ENCODE measurements at regions not wholly inside any gene's neighbourhood (a gene's known extent, or its start where the extent isn't known, plus 50 kb on each side); places are given as distances from the start of the nearest gene placed in this dataset.

DNA sequence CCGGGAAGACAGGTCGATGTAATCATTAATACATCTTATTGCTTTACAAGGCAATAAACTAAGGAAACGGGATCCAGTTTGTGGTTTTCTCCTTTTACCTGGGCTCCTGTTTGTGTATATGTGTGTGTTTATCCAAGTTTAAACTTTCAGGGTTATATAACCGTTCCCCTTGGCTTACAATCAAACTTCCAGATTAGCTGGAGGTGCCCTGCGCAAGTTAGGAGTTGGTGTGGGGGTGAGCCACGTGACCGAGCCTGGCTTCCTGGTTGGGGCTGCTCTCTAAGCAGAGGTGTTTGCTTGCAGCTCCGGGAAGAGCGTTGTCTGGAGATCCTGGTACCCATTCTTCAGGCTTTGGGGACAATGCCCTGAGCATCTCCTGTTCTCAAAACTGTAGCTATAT, 129.2 kb downstream of the FHDC1 start:
- TF ChIP-seq SUZ12 (IDR thresholded peaks at IDR 0.05; ENCODE audit: extremely low read depth, insufficient read depth, insufficient read length) (no peak), YY1 (IDR thresholded peaks at IDR 0.05; ENCODE audit: insufficient read depth, insufficient read length) (no peak), ZNF274 (IDR thresholded peaks at IDR 0.05; ENCODE audit: low read depth, low read length) (no peak)
- Histone ChIP-seq H3K4me1 (ENCODE audit: insufficient read depth, insufficient read length) (peaks cover 5% of the 10 kb centered on the region), H3K36me3 (ENCODE audit: insufficient read depth, insufficient read length, low read length) (no peaks in the 10 kb centered on the region), H3K27me3 (ENCODE audit: insufficient read depth, insufficient read length) (no peaks in the 10 kb centered on the region), H3K4me3 (ENCODE audit: insufficient read length, low read depth) (no peak overlapping the region), H3K9ac (ENCODE audit: insufficient read length, low read depth) (no peak overlapping the region), H3K9me3 (ENCODE audit: insufficient read depth, low read length) (no peaks in the 10 kb centered on the region)
- no peak for DNase-seq (ENCODE audit: low read depth, low spot score)

DNA sequence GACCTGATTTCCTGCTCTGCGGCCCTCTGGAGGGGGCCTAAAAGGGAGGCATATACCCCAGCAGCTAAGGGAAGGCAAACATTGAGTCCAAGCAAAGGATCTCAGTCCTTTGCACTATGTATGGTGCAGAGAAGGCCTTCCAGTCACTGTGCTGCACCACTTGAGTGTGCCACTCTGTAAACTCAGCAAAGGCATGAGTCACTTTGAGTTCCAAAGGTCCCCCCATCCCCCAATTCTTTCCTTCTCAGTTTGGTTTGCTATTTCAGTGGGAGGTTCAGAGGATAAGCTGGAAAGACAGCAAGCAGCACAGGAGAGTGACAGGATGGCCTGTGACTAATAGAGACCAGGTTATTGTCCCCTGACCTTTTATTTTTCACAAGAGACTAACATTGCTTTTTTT, 131.3 kb downstream of the FHDC1 start:
- Histone ChIP-seq H3K4me3 (ENCODE audit: insufficient read length, low read depth) (no peak overlapping the region), H3K4me1 (ENCODE audit: insufficient read depth, insufficient read length) (peaks cover 5% of the 10 kb centered on the region), H3K27me3 (ENCODE audit: insufficient read depth, insufficient read length) (no peaks in the 10 kb centered on the region), H3K9me3 (ENCODE audit: insufficient read depth, low read length) (no peaks in the 10 kb centered on the region; the same call in 1 of the 2 replicates), H3K36me3 (ENCODE audit: insufficient read depth, insufficient read length, low read length) (no peaks in the 10 kb centered on the region), H3K9ac (ENCODE audit: insufficient read length, low read depth) (no peak overlapping the region)
- DNase-seq (ENCODE audit: low read depth, low spot score): no peak
- TF ChIP-seq YY1 (IDR thresholded peaks at IDR 0.05; ENCODE audit: insufficient read depth, insufficient read length): no peak
- TF ChIP-seq SUZ12 (IDR thresholded peaks at IDR 0.05; ENCODE audit: extremely low read depth, insufficient read depth, insufficient read length): no peak
- TF ChIP-seq ZNF274 (IDR thresholded peaks at IDR 0.05; ENCODE audit: low read depth, low read length): no peak

DNA sequence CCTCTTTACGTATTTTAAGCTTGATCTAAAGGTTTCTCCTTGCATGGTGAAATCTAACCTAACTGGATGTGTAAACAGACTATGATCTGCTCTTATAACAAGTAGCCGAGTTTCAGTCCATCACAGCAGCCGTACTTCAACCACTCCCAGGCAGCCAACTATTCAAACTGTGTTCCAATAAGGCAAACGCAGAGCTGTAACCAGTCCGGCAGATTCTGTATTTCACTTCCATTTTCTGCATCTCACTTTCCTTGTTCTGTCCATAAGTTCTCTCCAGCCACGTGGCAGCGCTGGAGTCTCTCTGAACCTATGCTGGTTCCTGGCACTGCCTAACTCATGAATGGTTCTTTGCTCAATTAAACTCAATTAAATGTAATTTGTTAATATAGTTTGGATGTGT, 132.6 kb downstream of the FHDC1 start:
- H3K9me3 ChIP-seq (ENCODE audit: insufficient read depth, low read length): no peaks in the 10 kb centered on the region; the same call in 1 of the 2 replicates
- H3K4me1 ChIP-seq (ENCODE audit: insufficient read depth, insufficient read length): peaks cover 5% of the 10 kb centered on the region
- no peak for DNase-seq (ENCODE audit: low read depth, low spot score)
- no peak overlapping the region for H3K9ac ChIP-seq (ENCODE audit: insufficient read length, low read depth)
- H3K36me3 ChIP-seq (ENCODE audit: insufficient read depth, insufficient read length, low read length): no peaks in the 10 kb centered on the region
- H3K4me3 ChIP-seq (ENCODE audit: insufficient read length, low read depth): no peak overlapping the region
- no peaks in the 10 kb centered on the region for H3K27me3 ChIP-seq (ENCODE audit: insufficient read depth, insufficient read length)
- TF ChIP-seq YY1 (IDR thresholded peaks at IDR 0.05; ENCODE audit: insufficient read depth, insufficient read length): no peak
- no peak for TF ChIP-seq SUZ12 (IDR thresholded peaks at IDR 0.05; ENCODE audit: extremely low read depth, insufficient read depth, insufficient read length)
- TF ChIP-seq ZNF274 (IDR thresholded peaks at IDR 0.05; ENCODE audit: low read depth, low read length): no peak

DNA sequence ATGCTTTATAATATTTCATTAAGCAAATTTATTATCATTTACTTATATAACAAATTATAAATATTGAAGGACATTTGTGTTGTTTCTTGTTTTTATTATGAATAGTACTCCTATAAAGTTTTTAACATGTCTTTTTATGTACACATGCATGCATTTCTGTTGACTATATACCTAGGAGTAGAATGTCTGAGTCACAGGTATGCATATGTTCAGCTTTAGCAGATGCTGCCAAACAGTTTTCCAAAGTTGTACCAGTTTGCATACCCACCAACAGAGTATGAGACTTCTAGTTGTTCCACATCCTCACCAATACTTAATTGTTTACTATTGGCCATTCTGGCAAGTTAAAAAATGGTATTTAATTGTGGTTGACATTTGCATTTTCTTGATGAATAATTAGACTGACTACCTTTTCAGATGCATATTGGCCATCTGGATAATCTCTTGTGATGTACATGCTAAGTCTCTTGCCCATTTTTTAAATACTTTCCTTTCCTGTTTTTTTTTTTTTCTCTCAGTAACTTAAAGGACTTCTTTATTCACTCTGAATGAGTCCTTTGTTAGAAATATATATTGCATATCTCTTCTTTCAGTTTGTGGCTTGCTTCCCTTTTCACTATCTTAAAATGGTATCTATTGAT, 132.2 kb upstream of the TRIM2 start:
- no peak for DNase-seq (ENCODE audit: low read depth, low spot score)
- Histone ChIP-seq H3K9ac (ENCODE audit: insufficient read length, low read depth) (no peak overlapping the region), H3K36me3 (ENCODE audit: insufficient read depth, insufficient read length, low read length) (no peaks in the 10 kb centered on the region), H3K4me1 (ENCODE audit: insufficient read depth, insufficient read length) (no peaks in the 10 kb centered on the region), H3K9me3 (ENCODE audit: insufficient read depth, low read length) (no peaks in the 10 kb centered on the region; the same call in 1 of the 2 replicates), H3K27me3 (ENCODE audit: insufficient read depth, insufficient read length) (no peaks in the 10 kb centered on the region), H3K4me3 (ENCODE audit: insufficient read length, low read depth) (no peak overlapping the region)
- TF ChIP-seq ZNF274 (IDR thresholded peaks at IDR 0.05; ENCODE audit: low read depth, low read length) (no peak), YY1 (IDR thresholded peaks at IDR 0.05; ENCODE audit: insufficient read depth, insufficient read length) (no peak), SUZ12 (IDR thresholded peaks at IDR 0.05; ENCODE audit: extremely low read depth, insufficient read depth, insufficient read length) (no peak)

DNA sequence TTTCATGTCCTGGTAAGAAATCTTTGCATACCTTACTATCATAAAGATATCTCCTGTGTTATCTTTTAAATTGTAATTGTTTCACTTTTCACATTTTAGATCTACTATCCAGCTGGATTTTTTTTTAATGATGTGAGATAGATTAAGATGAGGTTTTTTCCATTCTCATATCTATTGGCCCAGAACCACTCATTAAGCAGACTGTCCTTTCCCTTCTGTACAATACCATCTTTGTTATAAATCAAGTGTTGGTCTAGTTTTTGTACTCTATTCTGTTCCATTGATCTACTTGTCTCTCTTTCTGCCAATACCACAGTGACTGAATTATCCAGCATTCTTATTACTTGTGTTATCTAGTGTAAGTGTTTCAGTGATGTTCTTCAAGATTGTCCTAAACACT, 131.6 kb upstream of the TRIM2 start:
- no peaks in the 10 kb centered on the region; the same call in 1 of the 2 replicates for H3K9me3 ChIP-seq (ENCODE audit: insufficient read depth, low read length)
- H3K4me3 ChIP-seq (ENCODE audit: insufficient read length, low read depth): no peak overlapping the region
- H3K36me3 ChIP-seq (ENCODE audit: insufficient read depth, insufficient read length, low read length): no peaks in the 10 kb centered on the region
- no peak for TF ChIP-seq YY1 (IDR thresholded peaks at IDR 0.05; ENCODE audit: insufficient read depth, insufficient read length)
- no peak for TF ChIP-seq SUZ12 (IDR thresholded peaks at IDR 0.05; ENCODE audit: extremely low read depth, insufficient read depth, insufficient read length)
- no peaks in the 10 kb centered on the region for H3K4me1 ChIP-seq (ENCODE audit: insufficient read depth, insufficient read length)
- no peak for DNase-seq (ENCODE audit: low read depth, low spot score)
- no peak overlapping the region for H3K9ac ChIP-seq (ENCODE audit: insufficient read length, low read depth)
- no peaks in the 10 kb centered on the region for H3K27me3 ChIP-seq (ENCODE audit: insufficient read depth, insufficient read length)

DNA sequence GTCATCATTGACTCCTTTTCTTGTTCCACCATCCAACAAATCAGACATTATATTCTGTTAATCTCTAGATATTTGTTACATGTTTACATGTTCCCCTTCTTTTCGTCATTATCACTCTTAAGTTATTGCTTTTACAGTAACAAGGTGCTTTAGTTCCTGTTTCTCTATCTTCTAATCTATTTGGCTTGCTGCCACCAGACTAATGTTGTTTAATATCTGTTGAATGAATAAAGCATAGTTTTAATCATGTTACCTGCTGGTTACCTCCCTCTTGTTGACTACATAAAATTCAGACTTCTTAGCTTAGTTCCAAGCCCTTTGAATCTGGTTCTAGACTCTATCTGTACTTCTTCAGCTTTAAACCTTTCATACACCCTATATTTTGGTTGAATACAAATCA, 129.8 kb upstream of the TRIM2 start:
- TF ChIP-seq YY1 (IDR thresholded peaks at IDR 0.05; ENCODE audit: insufficient read depth, insufficient read length): no peak
- TF ChIP-seq SUZ12 (IDR thresholded peaks at IDR 0.05; ENCODE audit: extremely low read depth, insufficient read depth, insufficient read length): no peak
- TF ChIP-seq ZNF274 (IDR thresholded peaks at IDR 0.05; ENCODE audit: low read depth, low read length): no peak
- Histone ChIP-seq H3K27me3 (ENCODE audit: insufficient read depth, insufficient read length) (no peaks in the 10 kb centered on the region), H3K36me3 (ENCODE audit: insufficient read depth, insufficient read length, low read length) (no peaks in the 10 kb centered on the region)

DNA sequence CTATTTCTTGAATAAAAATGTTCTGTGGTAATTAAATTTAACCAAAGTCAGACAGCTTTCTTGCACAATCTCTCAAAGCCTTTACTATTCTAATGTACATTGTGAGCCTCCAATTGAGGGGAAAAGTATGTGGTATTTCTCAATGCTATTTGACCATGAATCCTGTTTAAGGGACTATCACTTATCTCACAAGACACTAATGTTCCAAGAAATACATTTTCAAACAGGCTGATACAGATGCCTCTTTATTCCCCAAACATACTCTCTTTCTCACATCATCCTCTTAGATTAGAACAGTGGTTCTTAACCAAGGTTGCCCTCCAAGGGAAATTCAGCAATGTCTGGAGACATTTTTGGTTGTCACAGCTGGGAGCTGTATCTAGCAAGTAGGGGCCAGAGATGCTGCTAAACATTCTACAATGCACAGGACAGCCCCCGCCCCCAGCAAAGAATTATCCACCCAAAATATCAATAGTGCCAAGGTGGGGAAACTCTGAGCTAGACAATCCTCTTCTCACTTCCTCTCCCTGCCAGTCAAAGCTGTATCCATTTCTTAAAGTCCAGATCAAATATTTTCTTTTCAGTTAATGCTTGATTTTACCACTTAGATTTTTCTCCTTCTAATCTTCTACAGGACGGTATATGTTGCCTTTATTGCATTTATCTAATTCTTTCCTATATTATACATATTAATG, 129.2 kb upstream of the TRIM2 start:
- Histone ChIP-seq H3K27me3 (ENCODE audit: insufficient read depth, insufficient read length) (no peaks in the 10 kb centered on the region), H3K4me1 (ENCODE audit: insufficient read depth, insufficient read length) (no peaks in the 10 kb centered on the region), H3K9me3 (ENCODE audit: insufficient read depth, low read length) (no peaks in the 10 kb centered on the region; the same call in 1 of the 2 replicates), H3K36me3 (ENCODE audit: insufficient read depth, insufficient read length, low read length) (no peaks in the 10 kb centered on the region), H3K4me3 (ENCODE audit: insufficient read length, low read depth) (no peak overlapping the region), H3K9ac (ENCODE audit: insufficient read length, low read depth) (no peak overlapping the region)
- no peak for DNase-seq (ENCODE audit: low read depth, low spot score)
- TF ChIP-seq SUZ12 (IDR thresholded peaks at IDR 0.05; ENCODE audit: extremely low read depth, insufficient read depth, insufficient read length): no peak
- TF ChIP-seq YY1 (IDR thresholded peaks at IDR 0.05; ENCODE audit: insufficient read depth, insufficient read length): no peak
- no peak for TF ChIP-seq ZNF274 (IDR thresholded peaks at IDR 0.05; ENCODE audit: low read depth, low read length)

More for the DNA sequence above, 129.8 kb upstream of the TRIM2 start:
- H3K9ac ChIP-seq (ENCODE audit: insufficient read length, low read depth): no peak overlapping the region
- H3K4me3 ChIP-seq (ENCODE audit: insufficient read length, low read depth): no peak overlapping the region
- no peaks in the 10 kb centered on the region; the same call in 1 of the 2 replicates for H3K9me3 ChIP-seq (ENCODE audit: insufficient read depth, low read length)
- DNase-seq (ENCODE audit: low read depth, low spot score): no peak
- H3K4me1 ChIP-seq (ENCODE audit: insufficient read depth, insufficient read length): no peaks in the 10 kb centered on the region
